ENCODE measurements at regions not wholly inside any gene's neighbourhood (a gene's known extent, or its start where the extent isn't known, plus 50 kb on each side); places are given as distances from the start of the nearest gene placed in this dataset.

GRCh38 chr9:11966786-11967185, 726.4 kb upstream of the TYRP1 start:
- TF ChIP-seq CTCF (conservative IDR thresholded peaks at IDR 0.05; ENCODE audit: low read depth, low read length) = no peak
- TF ChIP-seq EZH2 (IDR thresholded peaks at IDR 0.05; ENCODE audit: borderline replicate concordance, low read depth, low read length, poor library complexity, severe bottlenecking) = no peak
